GM18505 (cell line): ENCODE measurements at regions not wholly inside any gene's neighbourhood (a gene's known extent, or its start where the extent isn't known, plus 50 kb on each side); places are given as distances from the start of the nearest gene placed in this dataset.
"Not testable (repeated sequence)": the region's sequence is repeated elsewhere in the genome, so short reads cannot be mapped to it uniquely, and the experiment has no call there.

Experiments used
- ATAC-seq: cut with Tn5 transposase; IDR thresholded peaks from one replicate; pipeline ENCODE4 v1.9.1; 2021; ENCODE audit not compliant: unreplicated experiment
- POLR2A ChIP-seq: IDR thresholded peaks from 4 replicates; pipeline ENCODE4 v1.6.1; 2011; ENCODE audit warnings: borderline replicate concordance; ENCODE audit not compliant: insufficient read depth, insufficient read length; ENCODE audit errors: extremely low read depth

GRCh38 chr1:238451781-238452310 lies 561.1 kb upstream of the ZP4 start:
- TF ChIP-seq POLR2A, result no peak
- no peak for ATAC-seq

DNA sequence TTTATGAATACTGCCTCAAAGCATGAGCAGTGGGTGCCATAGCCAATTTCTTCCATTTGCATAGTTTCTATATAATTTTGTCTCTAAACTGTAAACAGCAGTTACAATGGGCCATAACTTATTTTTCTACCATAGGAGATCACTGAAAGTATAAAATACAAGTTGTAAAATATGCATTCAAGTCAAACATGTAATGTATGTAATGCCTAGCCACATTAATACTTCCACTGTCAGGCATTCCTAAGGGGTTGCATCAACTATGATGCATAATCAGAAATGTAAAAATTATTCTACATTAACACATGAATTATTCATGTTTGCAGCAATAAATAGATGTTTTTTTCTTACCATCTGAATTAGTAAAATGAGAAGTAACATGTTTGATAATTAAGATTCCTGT lies 560.3 kb upstream of the ZP4 start:
- no peak for ATAC-seq
- no peak for TF ChIP-seq POLR2A

DNA sequence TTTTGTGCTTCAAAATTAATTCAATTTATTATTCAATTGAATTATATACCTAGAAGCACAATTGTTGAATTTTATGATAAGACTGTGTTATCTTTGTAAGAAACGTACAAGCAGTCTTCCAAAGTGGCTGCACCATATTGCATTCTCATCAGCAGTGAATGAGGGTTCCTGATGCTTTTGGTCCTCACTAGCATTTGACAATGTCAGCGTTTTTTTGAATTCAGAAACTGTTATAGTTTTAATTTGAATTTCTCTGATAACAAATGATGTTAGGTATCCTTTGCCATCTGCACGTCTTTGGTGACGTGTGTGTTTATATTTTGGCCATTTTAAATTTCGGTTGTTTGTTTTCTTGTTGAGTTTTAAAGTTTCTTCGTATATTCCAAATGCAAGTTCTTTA lies 553.0 kb upstream of the ZP4 start:
- ATAC-seq, result no peak
- TF ChIP-seq POLR2A, result no peak

- no peak for TF ChIP-seq POLR2A
- no peak for ATAC-seq
Observed at GRCh38 chr1:238439511-238439910, 548.8 kb upstream of the ZP4 start.

DNA sequence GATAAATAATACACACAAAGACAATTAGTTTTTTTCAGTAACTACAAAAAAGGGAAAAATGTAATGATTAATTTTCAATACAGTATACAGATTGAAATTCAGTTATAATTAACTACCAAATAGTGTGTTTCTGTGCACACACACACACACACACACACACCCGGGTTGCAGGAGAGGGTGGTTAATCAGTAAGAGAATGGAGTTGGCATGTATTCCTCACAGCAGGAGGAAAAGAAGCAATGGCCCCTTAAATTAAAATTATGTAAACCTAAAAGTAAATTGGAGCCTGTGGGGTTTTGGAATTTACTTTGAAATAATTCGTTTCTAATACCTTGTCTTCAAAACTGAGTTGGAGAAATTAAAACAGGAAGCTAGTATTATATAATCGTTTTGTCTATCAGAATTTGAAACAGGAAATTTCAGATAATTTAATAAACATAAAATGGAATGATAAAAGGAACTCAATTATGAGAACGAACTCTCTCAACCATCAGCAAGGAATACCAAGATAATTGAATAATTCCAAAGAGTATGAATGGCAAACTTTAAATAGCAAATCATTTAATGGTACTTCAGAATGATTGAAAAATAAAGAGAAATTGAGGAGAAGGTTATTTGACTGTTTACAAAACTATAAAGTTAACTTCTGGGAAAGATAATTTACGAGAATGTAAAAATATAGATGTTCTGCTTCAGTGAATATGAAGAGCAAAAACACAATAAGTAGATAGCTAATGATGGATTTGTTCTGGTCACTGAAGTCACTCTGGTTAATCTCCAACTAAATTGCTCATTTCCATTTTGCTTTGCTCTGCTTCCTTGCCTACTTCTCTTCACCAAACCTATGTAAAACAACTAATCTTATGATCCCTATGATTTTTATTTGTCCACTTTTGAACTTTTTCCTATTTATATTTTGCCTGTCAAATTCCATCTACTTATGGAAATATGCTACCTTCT lies 547.9 kb upstream of the ZP4 start:
- TF ChIP-seq POLR2A, result no peak

DNA sequence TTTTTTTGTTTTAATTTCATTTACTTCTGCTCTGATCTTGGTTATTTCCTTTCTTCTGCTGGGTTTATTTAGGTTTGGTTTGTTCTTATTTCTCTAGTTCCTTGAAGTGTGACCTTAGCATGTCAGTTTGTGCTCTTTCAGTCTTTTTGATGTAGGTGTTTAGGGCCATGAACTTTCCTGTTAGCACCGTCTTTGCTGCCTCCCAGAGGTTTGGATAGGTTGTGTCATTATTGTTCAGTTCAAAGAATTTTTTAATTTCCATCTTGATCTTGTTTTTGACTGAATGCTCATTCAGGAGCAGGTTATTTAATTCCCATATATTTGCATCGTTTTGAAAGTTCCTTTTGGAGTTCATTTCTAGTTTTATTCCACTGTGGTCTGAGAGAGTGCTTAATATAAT lies 539.0 kb upstream of the ZP4 start:
- not testable (repeated sequence) for ATAC-seq

More for the DNA sequence above, 547.9 kb upstream of the ZP4 start:
- no peak for ATAC-seq

DNA sequence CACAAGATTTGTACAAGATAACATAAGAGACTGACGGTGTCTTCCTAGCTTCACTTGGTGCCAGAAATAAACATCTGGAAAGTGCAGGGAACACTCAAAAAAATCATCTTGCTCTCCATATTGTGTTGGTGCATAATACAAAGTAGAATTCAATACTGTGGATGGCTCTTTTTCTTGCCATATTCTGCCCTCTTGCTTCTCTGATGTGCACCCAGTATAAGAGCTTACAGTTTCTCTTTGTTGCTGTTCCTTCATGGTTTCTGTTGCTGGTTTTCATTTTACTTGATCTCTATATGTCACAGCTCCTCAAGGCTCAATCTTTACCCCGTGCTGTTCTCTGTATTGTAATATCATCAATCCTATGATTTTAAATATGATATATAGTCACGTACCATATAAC lies 528.5 kb upstream of the ZP4 start:
- ATAC-seq, result no peak
- no peak for TF ChIP-seq POLR2A

DNA sequence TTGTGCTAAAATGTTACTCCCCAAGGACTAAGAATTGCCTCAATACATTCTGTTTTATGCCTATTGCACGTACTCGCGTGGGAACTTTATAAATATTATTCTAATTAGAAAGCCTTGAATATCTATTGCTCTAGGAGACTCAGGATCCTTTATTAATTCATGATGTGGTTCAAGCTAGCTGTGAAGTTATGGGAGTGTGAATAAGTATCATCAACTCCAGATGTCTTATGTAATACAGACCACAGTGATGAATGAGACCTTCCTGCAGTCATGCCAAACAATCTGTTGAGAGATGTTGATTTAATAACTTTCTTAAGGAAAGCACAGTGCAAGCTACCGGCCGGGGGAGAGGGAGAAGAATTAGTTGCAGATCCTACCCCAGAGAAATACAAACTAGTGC lies 519.2 kb upstream of the ZP4 start:
- no peak for TF ChIP-seq POLR2A
- no peak for ATAC-seq

DNA sequence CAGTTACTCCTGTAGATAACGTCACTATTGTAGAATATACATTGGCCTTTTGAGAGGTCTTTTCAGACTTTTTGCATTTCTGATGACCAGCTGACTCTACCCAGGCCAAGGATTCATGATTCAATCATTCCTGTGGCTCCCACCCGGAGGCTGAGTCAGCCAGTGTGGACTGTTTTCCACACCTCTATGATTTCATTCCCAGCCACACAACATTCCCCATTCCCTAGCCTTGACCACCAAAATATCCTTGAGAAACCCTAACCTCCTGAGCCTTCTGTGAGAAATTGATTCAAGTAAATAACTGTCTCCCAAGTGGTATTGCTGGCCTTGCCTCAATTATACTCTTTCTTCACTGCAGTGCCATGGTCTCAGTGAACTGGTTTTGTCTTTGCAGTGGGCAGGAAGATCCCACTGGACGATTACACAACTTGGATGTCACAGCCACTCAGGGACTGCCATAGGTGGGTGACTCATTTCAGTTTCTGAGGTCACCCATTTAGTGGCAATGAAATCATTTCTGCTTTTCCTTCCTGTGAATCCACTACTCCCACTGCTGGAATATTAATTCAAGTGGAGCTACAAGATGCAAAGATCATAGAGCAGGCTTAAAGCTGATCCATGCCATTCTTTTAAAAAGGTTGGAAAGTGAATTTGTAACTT lies 518.6 kb upstream of the ZP4 start:
- no peak for TF ChIP-seq POLR2A
- no peak for ATAC-seq

- TF ChIP-seq POLR2A, result no peak
- ATAC-seq, result no peak
Observed at GRCh38 chr1:238408737-238409136, 518.0 kb upstream of the ZP4 start.

DNA sequence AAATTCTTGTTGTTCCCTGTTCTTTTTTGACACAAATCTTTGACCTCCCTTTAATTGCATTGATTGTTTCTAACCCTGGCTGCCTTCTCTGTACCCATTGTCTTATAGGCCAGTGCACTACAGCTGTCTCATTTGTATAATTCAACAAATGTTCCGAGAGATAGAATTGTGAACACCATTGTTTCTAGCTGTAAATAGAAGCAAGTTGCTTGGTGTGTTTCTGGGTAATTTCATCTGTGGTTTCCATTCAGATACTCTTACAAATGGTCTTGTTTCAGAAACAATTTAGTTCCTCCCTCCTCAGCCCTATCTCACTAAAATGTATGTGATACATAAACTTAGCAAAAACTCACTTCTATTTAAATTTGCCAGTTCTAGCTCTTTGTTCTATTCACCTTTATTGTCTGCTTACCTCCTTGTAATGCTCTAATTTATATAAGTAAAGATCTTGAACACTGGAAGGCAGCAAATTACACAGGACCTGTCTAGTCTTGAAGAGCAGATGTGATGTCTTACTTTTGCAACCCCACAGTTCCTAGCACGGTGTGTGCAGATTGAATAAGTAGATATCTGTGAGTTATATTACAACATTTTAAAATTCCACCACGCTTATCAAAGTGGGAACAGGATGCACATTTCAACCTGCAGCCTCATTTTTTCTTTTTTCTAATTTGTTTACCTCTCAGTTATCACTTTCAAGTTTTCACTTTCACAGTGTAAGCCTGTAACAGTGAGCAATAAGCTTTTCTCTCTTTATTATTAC lies 515.6 kb upstream of the ZP4 start:
- ATAC-seq, result no peak
- no peak for TF ChIP-seq POLR2A

GRCh38 chr1:238404921-238405320 lies 514.2 kb upstream of the ZP4 start:
- TF ChIP-seq POLR2A, result no peak
- ATAC-seq, result no peak

DNA sequence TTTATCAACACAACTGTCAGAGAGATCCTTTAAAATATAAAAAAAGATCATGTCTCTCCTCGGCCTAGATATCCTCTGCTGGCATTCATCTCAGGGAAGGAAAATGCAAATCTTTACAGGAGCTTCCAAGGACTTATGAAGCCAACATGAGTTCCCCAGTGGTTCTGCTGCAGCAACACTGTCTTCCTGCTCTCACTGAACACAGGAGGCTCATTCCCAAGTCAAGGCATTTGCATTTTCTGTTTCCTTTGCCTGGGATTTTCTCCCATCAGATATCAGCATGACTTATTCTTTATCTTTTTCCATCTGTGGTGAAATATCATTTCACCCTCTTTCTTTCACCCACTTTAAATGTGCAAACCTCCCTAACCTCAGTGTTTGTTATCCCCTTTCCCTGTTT lies 513.8 kb upstream of the ZP4 start:
- no peak for ATAC-seq
- no peak for TF ChIP-seq POLR2A
